Fibroblast of lung (primary cell): ENCODE measurements at regions not wholly inside any gene's neighbourhood (a gene's known extent, or its start where the extent isn't known, plus 50 kb on each side); places are given as distances from the start of the nearest gene placed in this dataset.

ENCODE experiments used
- DNase-seq, 2 donors: peaks; one replicate each; pipeline versions ENCODE4 v3.0.0 to v3.0.0-alpha.2; 2010; ENCODE audit warnings: low read depth in 2 of 2
- H2AFZ ChIP-seq: 2 replicates; pipeline ENCODE4 v1.5.1; 2012; ENCODE audit warnings: low read length, control low read depth, inconsistent platforms
- H3K27ac ChIP-seq: 2 replicates; pipeline ENCODE4 v1.5.1; 2011; ENCODE audit warnings: low read length, control low read depth; ENCODE audit not compliant: insufficient read depth
- H3K27me3 ChIP-seq: 2 replicates; pipeline ENCODE4 v1.5.1; 2011; ENCODE audit warnings: mild to moderate bottlenecking, low read length; ENCODE audit not compliant: control insufficient read depth, insufficient read depth
- H3K36me3 ChIP-seq: 2 replicates; pipeline ENCODE4 v1.5.1; 2011; ENCODE audit warnings: low read length; ENCODE audit not compliant: control insufficient read depth, insufficient read depth
- H3K4me1 ChIP-seq: 2 replicates; pipeline ENCODE4 v1.5.1; 2011; ENCODE audit warnings: low read length; ENCODE audit not compliant: control insufficient read depth, insufficient read depth; ENCODE audit errors: extremely low read depth
- H3K4me2 ChIP-seq: 2 replicates; pipeline ENCODE4 v1.5.1; 2011; ENCODE audit warnings: low read length, control low read depth; ENCODE audit not compliant: insufficient read depth; ENCODE audit errors: extremely low read depth
- H3K4me3 ChIP-seq, 4 experiments: fragments of 200-600 bp in 1 of 4; sonication (generic) in 1 of 4; replicated peaks in 1 of 4; 2 replicates each; pipeline ENCODE4 v1.5.1; 2011 to 2016; ENCODE audit warnings: low read length in 4 of 4, low read depth in 3 of 4, mild to moderate bottlenecking in 3 of 4, control low read depth in 2 of 4, inconsistent platforms in 1 of 4, mixed read lengths in 1 of 4; ENCODE audit not compliant: insufficient read depth in 1 of 4; ENCODE audit errors: control extremely low read depth in 1 of 4
- H3K79me2 ChIP-seq: 2 replicates; pipeline ENCODE4 v1.5.1; 2012; ENCODE audit warnings: mild to moderate bottlenecking, low read length, inconsistent platforms; ENCODE audit not compliant: control insufficient read depth, insufficient read depth
- H3K9ac ChIP-seq: 2 replicates; pipeline ENCODE4 v1.5.1; 2011; ENCODE audit warnings: mild to moderate bottlenecking, low read length, control low read depth; ENCODE audit not compliant: insufficient read depth
- H3K9me3 ChIP-seq: 2 replicates; pipeline ENCODE4 v1.5.1; 2012; ENCODE audit warnings: low read depth, low read length; ENCODE audit not compliant: control insufficient read depth, insufficient read depth
- H4K20me1 ChIP-seq: 2 replicates; pipeline ENCODE4 v1.5.1; 2011; ENCODE audit warnings: low read length; ENCODE audit not compliant: control insufficient read depth, insufficient read depth; ENCODE audit errors: extremely low read depth
- CTCF ChIP-seq, 2 donors: IDR thresholded peaks in 1 of 2; conservative IDR thresholded peaks in 1 of 2; 1 replicate in 1 of 2; 2 replicates in 1 of 2; pipeline ENCODE4 v1.5.1; 2011 to 2012; ENCODE audit warnings: low read length in 2 of 2, control low read depth in 1 of 2, inconsistent platforms in 1 of 2, low read depth in 1 of 2, mild to moderate bottlenecking in 1 of 2
- EZH2 ChIP-seq: IDR thresholded peaks from 2 replicates; pipeline ENCODE4 v1.5.1; 2012; ENCODE audit warnings: low read length, control low read depth, mild to moderate bottlenecking; ENCODE audit errors: missing control alignments

GRCh38 chr6:3597500-3598064 is 140.7 kb upstream of the SLC22A23 start:
- no peaks in the 10 kb centered on the region for H3K36me3 ChIP-seq
- H3K27me3 ChIP-seq: no peaks in the 10 kb centered on the region
- DNase-seq: no peak
- peaks cover 2% of the 10 kb centered on the region for H3K4me1 ChIP-seq
- no peaks in the 10 kb centered on the region for H3K9me3 ChIP-seq
- no peaks in the 10 kb centered on the region for H4K20me1 ChIP-seq
- no peak overlapping the region for H3K4me2 ChIP-seq
- no peak overlapping the region for H2AFZ ChIP-seq
- TF ChIP-seq CTCF (conservative IDR thresholded peaks at IDR 0.05 in 1 of 2, IDR thresholded peaks at IDR 0.05 in 1 of 2; ENCODE audit: low read depth in 1 of 2, low read length in 2 of 2) (no peak), EZH2 (no peak)
- H3K79me2 ChIP-seq: no peaks in the 10 kb centered on the region
- no peak overlapping the region for H3K27ac ChIP-seq
- no peak overlapping the region for H3K4me3 ChIP-seq
- H3K9ac ChIP-seq: no peak overlapping the region

DNA sequence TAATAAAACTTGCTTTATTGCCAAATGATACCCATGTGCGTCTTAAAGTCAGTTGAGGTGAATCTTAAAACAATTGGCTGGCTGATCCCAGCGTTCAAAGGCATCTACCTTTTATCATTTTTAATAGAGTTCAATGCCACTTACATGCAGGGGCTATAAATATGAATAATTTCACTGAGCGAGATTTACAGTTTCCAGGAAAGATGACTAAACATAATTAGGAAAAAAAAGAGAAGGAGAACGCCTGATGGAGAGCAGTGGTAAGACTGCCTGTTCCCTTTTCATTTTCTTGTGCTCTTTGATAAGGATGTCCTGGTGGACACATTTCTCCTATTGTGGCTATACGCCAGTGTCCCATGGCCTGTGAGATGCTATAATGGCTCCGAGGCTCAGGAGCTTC is 139.9 kb upstream of the SLC22A23 start:
- Histone ChIP-seq H3K4me1 (peaks cover 2% of the 10 kb centered on the region), H3K27ac (no peak overlapping the region), H4K20me1 (no peaks in the 10 kb centered on the region), H3K9me3 (no peaks in the 10 kb centered on the region), H2AFZ (no peak overlapping the region), H3K9ac (no peak overlapping the region), H3K79me2 (no peaks in the 10 kb centered on the region), H3K4me2 (no peak overlapping the region), H3K27me3 (no peaks in the 10 kb centered on the region), H3K36me3 (no peaks in the 10 kb centered on the region), H3K4me3 (no peak overlapping the region)
- no peak for DNase-seq
- no peak for TF ChIP-seq CTCF (conservative IDR thresholded peaks at IDR 0.05 in 1 of 2, IDR thresholded peaks at IDR 0.05 in 1 of 2; ENCODE audit: low read depth in 1 of 2, low read length in 2 of 2)
- no peak for TF ChIP-seq EZH2

DNA sequence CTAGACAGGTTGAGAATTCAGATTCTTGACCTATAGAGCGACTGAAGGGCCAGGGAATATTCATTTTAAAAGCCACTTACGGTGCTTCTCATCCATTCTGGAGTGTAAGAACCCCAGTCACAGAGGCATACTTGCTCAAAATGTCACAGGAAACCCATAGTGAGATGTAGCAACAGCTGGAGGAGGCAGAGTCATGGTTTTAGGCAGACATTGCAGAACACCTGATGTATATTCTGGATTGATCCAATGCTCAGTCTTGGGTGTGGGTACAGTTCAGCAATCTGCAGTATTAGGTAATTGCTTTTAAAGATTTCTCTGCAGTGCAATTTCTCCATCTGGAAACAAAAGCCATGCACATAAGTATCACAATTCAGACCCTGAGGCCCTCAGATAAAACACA is 137.4 kb upstream of the SLC22A23 start:
- H3K27ac ChIP-seq: no peak overlapping the region
- no peaks in the 10 kb centered on the region for H4K20me1 ChIP-seq
- no peak overlapping the region for H3K4me3 ChIP-seq
- no peaks in the 10 kb centered on the region for H3K36me3 ChIP-seq
- no peak overlapping the region for H3K4me2 ChIP-seq
- H2AFZ ChIP-seq: no peak overlapping the region
- no peaks in the 10 kb centered on the region for H3K27me3 ChIP-seq
- no peak overlapping the region for H3K9ac ChIP-seq
- no peak for DNase-seq
- no peak for TF ChIP-seq EZH2
- no peak for TF ChIP-seq CTCF (conservative IDR thresholded peaks at IDR 0.05 in 1 of 2, IDR thresholded peaks at IDR 0.05 in 1 of 2; ENCODE audit: low read depth in 1 of 2, low read length in 2 of 2)
- peaks cover 2% of the 10 kb centered on the region for H3K4me1 ChIP-seq
- no peaks in the 10 kb centered on the region for H3K79me2 ChIP-seq
- no peaks in the 10 kb centered on the region for H3K9me3 ChIP-seq
